OCI-LY1 (cell line): ENCODE measurements at regions not wholly inside any gene's neighbourhood (a gene's known extent, or its start where the extent isn't known, plus 50 kb on each side); places are given as distances from the start of the nearest gene placed in this dataset.

Experiments used
- EZH2 ChIP-seq: fragments of 200-600 bp; sonication (generic), shearing (Covaris generic); IDR thresholded peaks from 2 replicates; pipeline ENCODE4 v1.8.0; 2017; ENCODE audit warnings: borderline replicate concordance, mixed run types, mild to moderate bottlenecking, antibody characterized with exemption, low read length, moderate library complexity, mixed read lengths
- TF ChIP-seq, protein P1 (sequence below): fragments of 200-600 bp; sonication (generic), shearing (Covaris generic); IDR thresholded peaks from 2 replicates; pipeline ENCODE4 v1.5.1; 2017; ENCODE audit warnings: mild to moderate bottlenecking, antibody characterized with exemption, low read length, moderate library complexity, mixed read lengths

DNA sequence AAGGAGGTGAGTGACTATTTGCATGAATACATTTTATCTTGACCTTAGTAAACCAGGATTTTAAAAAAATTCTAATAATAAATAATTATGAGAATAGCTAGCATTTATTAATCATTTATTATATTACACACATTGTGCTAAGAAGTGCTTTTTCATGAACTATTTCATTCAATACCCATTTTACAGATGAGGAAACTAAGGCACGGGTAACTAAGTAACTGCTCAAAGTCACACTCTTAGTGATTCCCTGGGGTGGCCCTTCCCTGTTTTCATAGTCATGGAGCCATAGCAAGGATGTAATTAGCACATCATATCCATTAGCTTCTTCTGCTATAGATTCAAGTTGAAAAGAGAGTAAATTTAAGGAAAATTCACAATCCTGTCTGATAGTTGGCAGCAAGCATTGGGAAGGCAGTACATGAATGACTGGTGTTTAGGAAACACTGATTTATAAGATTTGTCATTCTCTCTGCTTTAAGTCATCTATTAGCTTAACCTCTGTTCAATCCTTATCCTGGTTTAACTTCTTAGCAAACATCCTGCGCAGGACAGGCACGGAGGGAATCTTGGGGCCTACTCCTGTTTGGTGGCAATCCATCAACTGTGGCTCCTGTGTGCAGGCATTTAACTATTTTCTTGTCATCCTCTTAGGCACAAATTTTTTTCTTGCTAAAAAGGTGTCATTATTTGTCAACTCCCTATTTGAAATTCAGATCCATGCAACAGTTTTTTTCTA lies 68.3 kb downstream of the RIN2 start:
- TF ChIP-seq, protein P1, sequence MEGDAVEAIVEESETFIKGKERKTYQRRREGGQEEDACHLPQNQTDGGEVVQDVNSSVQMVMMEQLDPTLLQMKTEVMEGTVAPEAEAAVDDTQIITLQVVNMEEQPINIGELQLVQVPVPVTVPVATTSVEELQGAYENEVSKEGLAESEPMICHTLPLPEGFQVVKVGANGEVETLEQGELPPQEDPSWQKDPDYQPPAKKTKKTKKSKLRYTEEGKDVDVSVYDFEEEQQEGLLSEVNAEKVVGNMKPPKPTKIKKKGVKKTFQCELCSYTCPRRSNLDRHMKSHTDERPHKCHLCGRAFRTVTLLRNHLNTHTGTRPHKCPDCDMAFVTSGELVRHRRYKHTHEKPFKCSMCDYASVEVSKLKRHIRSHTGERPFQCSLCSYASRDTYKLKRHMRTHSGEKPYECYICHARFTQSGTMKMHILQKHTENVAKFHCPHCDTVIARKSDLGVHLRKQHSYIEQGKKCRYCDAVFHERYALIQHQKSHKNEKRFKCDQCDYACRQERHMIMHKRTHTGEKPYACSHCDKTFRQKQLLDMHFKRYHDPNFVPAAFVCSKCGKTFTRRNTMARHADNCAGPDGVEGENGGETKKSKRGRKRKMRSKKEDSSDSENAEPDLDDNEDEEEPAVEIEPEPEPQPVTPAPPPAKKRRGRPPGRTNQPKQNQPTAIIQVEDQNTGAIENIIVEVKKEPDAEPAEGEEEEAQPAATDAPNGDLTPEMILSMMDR: no peak
- no peak for TF ChIP-seq EZH2
